Pancreas (tissue), 10 donors: ENCODE measurements at regions not wholly inside any gene's neighbourhood (a gene's known extent, or its start where the extent isn't known, plus 50 kb on each side); places are given as distances from the start of the nearest gene placed in this dataset.

Experiments
- ATAC-seq, 4 donors: fragments of 200-7000 bp; cut with Tn5 transposase; one replicate each; pipeline versions ENCODE4 v1.8.0 to v1.9.1; 2020; ENCODE audit warnings: mild to moderate bottlenecking in 4 of 4, moderate library complexity in 4 of 4
- DNase-seq, 6 donors: peaks; one replicate each; pipeline ENCODE4 v3.0.0-alpha.2; 2020
- FAIRE-seq: peaks from 2 replicates; lab custom pipeline; 2012; peaks lifted over from hg19 to GRCh38; lab: Jason Lieb, UNC
- H3K27ac ChIP-seq, 4 donors: fragments of 200-600 bp; sonication (generic); 1 replicate in 3 of 4; 2 replicates in 1 of 4; pipeline versions ENCODE4 v1.5.0 to v1.8.0; 2020
- H3K27me3 ChIP-seq, 4 donors: fragments of 200-600 bp; one replicate each; pipeline ENCODE4 v1.8.0; 2021
- H3K36me3 ChIP-seq, 3 donors: fragments of 200-600 bp; sonication (generic) in 1 of 3; one replicate each; pipeline versions ENCODE4 v1.5.0 to v1.8.0; 2020 to 2021
- H3K4me1 ChIP-seq, 3 donors: fragments of 200-600 bp; one replicate each; pipeline ENCODE4 v1.8.0; 2021
- H3K4me3 ChIP-seq, 4 donors: fragments of 200-600 bp; sonication (generic) in 2 of 4; one replicate each; pipeline versions ENCODE4 v1.5.0 to v1.8.0; 2020 to 2021
- H3K9me3 ChIP-seq, 4 donors: fragments of 200-600 bp; one replicate each; pipeline ENCODE4 v1.8.0; 2021
- WGBS, 2 donors: extraction: QIAGEN DNeasy Blood & Tissue Kit; methylation state at CpG; one replicate each; pipeline ENCODE4 v1.1.7; 2013; 5-methylcytosine and 5-hydroxymethylcytosine counted together
- intact Hi-C, 3 donors: fragments of 100-400 bp; cut with DNase I; formaldehyde crosslinking; loops; one replicate each; pipeline versions ENCODE4 v1.11.1 to v1.14.2; 2022
- TF ChIP-seq, protein P1 (sequence below), 4 donors: fragments of 200-600 bp; sonication (generic) in 3 of 4; IDR thresholded peaks; one replicate each; pipeline versions ENCODE4 v1.5.0 to v1.8.0; 2021; ENCODE audit warnings: antibody characterized with exemption in 4 of 4
- donor health status: healthy with polysubstance abuse.
- donor health status: DM: no; HTN: no; CAD: no; lungs with moderate emphysema.
- donor health status: DM: no; HTN: no; CAD: no.
- donor health status: control.
- donor health status: control.
- donor health status: Bipolar disorder and iron deficiency.
- donor health status: DM: yes; HTN: yes; CAD: no.
- donor health status: DM: no; HTN: no; CAD: no.
- donor health status: DM: no; HTN: no; CAD: no.
- donor health status: DM: yes; HTN: yes; CAD: no.

DNA sequence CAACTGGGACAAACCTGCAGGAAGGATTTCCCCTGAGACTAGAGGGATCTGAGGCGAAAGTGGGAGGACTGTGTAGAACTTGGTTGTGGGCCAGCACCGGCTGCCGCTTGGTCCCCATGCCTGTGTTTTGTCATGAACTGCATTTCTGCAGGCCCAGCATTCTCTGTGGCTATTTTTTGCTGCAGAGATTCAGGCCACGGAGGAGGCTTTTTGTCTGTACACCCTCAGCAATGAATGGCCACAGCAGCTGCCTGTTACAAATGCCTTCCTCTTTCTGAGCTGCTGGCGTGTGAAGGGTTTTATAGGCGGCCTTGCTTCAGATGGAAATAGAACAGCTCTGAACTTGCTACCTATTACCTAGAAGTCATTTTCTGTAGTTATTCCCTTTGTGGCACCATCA, 164.4 kb downstream of the SH2D4B start:
- no peaks in the 10 kb centered on the region for H3K27me3 ChIP-seq
- ATAC-seq (peak in 1 of 4 donors; percentile 12), DNase-seq (no peak), FAIRE-seq (no peak)
- no peak overlapping the region for H3K4me3 ChIP-seq
- no peaks in the 10 kb centered on the region for H3K4me1 ChIP-seq
- H3K9me3 ChIP-seq, result no peaks in the 10 kb centered on the region
- TF ChIP-seq, protein P1, sequence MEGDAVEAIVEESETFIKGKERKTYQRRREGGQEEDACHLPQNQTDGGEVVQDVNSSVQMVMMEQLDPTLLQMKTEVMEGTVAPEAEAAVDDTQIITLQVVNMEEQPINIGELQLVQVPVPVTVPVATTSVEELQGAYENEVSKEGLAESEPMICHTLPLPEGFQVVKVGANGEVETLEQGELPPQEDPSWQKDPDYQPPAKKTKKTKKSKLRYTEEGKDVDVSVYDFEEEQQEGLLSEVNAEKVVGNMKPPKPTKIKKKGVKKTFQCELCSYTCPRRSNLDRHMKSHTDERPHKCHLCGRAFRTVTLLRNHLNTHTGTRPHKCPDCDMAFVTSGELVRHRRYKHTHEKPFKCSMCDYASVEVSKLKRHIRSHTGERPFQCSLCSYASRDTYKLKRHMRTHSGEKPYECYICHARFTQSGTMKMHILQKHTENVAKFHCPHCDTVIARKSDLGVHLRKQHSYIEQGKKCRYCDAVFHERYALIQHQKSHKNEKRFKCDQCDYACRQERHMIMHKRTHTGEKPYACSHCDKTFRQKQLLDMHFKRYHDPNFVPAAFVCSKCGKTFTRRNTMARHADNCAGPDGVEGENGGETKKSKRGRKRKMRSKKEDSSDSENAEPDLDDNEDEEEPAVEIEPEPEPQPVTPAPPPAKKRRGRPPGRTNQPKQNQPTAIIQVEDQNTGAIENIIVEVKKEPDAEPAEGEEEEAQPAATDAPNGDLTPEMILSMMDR (IDR thresholded peaks at IDR 0.05), result no peak
- H3K36me3 ChIP-seq, result no peaks in the 10 kb centered on the region
- no peak overlapping the region for H3K27ac ChIP-seq
- 64 to 71% methylated on average over 6 of the region's 6 CpGs for WGBS, 2 donors
- intact Hi-C loops, result no loop called here

DNA sequence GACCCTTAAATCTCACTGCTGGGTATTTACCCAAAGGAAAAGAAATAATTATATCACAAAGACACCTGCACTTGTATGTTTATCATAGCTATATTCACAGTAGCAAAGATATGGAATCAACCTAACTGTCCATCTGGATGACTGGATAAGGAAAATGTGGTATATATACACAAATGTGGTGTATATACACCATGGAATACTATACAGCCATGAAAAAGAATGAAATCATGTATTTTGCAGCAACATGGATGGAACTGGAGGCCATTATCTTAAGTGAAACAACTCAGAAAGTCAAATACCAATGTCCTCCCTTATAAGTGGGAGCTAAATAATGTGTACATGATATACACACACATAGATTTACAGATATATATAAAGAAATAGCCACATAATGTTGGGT, 168.2 kb downstream of the SH2D4B start:
- H3K27ac ChIP-seq, result no peak overlapping the region
- H3K9me3 ChIP-seq, result no peaks in the 10 kb centered on the region
- TF ChIP-seq, protein P1 (IDR thresholded peaks at IDR 0.05), result no peak
- intact Hi-C loops, result no loop called here
- no peaks in the 10 kb centered on the region for H3K27me3 ChIP-seq
- H3K36me3 ChIP-seq, result no peaks in the 10 kb centered on the region
- H3K4me1 ChIP-seq, result no peaks in the 10 kb centered on the region
- FAIRE-seq (no peak), DNase-seq (no peak), ATAC-seq (no peak)
- H3K4me3 ChIP-seq, result no peak overlapping the region

DNA sequence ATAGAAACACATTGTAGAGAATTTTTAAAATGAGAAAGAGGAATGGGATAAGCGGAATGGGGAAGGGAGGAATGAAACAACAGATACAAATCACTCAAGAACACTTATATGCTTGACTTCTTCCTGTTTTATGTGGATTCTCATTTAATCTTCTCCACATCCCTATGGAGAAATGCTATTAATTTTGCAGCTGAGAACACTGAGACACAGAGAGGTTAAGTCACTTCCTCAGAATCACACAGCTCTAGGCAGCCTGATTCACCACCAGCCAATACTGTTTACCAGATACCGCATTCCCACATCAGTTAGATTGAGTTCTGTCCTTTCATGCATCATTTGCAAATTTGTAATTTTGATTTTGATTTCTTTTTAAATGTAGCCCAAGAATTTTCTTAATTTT, 170.5 kb downstream of the SH2D4B start:
- TF ChIP-seq, protein P1 (IDR thresholded peaks at IDR 0.05), result no peak
- intact Hi-C loops, result no loop called here
- Histone ChIP-seq H3K9me3 (no peaks in the 10 kb centered on the region), H3K27ac (no peak overlapping the region), H3K4me1 (no peaks in the 10 kb centered on the region), H3K36me3 (no peaks in the 10 kb centered on the region), H3K27me3 (no peaks in the 10 kb centered on the region), H3K4me3 (no peak overlapping the region)
- DNase-seq (no peak), FAIRE-seq (no peak), ATAC-seq (no peak)
- 81 to 84% methylated on average over 2 of the region's 2 CpGs for WGBS, 2 donors

DNA sequence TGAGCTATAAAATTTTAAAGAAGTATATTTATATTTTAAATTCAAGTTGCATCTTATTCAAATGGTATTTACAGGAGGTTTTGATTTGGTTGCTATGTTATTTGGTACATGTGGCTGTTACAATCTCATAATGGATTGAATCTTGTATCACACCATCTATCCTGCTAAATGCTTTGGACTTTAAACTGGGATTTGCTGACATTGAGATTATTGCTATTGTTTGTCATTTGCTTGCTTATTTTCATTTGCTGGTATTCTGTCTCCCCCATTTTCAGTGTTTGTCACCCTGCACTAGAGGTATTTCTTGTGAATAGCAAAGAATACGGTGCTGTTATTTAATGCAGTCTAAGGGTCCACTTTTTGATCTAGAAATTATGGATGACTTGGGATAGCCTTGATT, 171.1 kb downstream of the SH2D4B start:
- Histone ChIP-seq H3K9me3 (no peaks in the 10 kb centered on the region), H3K4me3 (no peak overlapping the region), H3K27me3 (no peaks in the 10 kb centered on the region), H3K36me3 (no peaks in the 10 kb centered on the region), H3K27ac (no peak overlapping the region), H3K4me1 (no peaks in the 10 kb centered on the region)
- intact Hi-C loops, result no loop called here
- FAIRE-seq (no peak), DNase-seq (no peak), ATAC-seq (no peak)
- TF ChIP-seq, protein P1 (IDR thresholded peaks at IDR 0.05), result no peak
- 62 to 90% methylated on average over 1 of the region's 1 CpG for WGBS, 2 donors

DNA sequence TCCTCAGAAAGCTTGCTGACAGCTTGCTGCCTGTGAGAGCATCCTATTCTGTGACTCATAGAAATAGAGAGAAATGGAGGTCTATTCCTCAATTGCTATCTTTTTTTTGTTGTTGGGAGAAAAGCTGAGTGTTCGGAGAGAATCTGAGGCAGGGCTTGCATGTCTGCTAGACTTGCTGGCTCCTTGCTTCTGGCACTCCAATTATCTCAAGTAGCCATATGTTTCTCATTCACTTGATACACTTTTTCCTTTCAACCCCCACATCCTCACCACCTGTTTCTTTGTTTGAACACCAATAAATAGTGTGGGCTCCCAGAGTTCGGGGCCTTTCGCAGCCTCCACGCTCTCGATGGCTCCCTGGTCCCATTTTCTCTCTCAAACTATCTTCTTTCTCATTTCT, 172.2 kb downstream of the SH2D4B start:
- Histone ChIP-seq H3K27ac (no peak overlapping the region), H3K36me3 (no peaks in the 10 kb centered on the region), H3K9me3 (no peaks in the 10 kb centered on the region), H3K4me1 (no peaks in the 10 kb centered on the region), H3K27me3 (no peaks in the 10 kb centered on the region), H3K4me3 (no peak overlapping the region)
- intact Hi-C loops, result no loop called here
- TF ChIP-seq, protein P1 (IDR thresholded peaks at IDR 0.05), result no peak
- ATAC-seq (no peak), DNase-seq (no peak), FAIRE-seq (no peak)
- WGBS, 2 donors, result 92% methylated on average over 5 of the region's 5 CpGs
